ENCODE measurements at regions not wholly inside any gene's neighbourhood (a gene's known extent, or its start where the extent isn't known, plus 50 kb on each side); places are given as distances from the start of the nearest gene placed in this dataset.

GRCh38 chr15:60121845-60122244, 117.7 kb downstream of the FOXB1 start:
- H3K27ac ChIP-seq (ENCODE audit: low read depth): no peak overlapping the region
- H3K4me2 ChIP-seq: peak overlapping the region; percentile 19; the same call in 1 of the 2 replicates
- Mint-ChIP-seq H3K9me3 (no peaks in the 10 kb centered on the region), H3K27me3 (ENCODE audit: insufficient read depth, low read depth, poor library complexity) (peaks cover 15% of the 10 kb centered on the region), H3K4me3 (no peak overlapping the region), H3K4me1 (peaks cover 53% of the 10 kb centered on the region), H3K36me3 (ENCODE audit: low read depth) (no peaks in the 10 kb centered on the region), H3K27ac (no peak overlapping the region)
- H3F3A ChIP-seq (replicated peaks; ENCODE audit: low read depth): peaks cover 19% of the 10 kb centered on the region; the same call in 1 of the 2 replicates
- TF ChIP-seq, protein P1, sequence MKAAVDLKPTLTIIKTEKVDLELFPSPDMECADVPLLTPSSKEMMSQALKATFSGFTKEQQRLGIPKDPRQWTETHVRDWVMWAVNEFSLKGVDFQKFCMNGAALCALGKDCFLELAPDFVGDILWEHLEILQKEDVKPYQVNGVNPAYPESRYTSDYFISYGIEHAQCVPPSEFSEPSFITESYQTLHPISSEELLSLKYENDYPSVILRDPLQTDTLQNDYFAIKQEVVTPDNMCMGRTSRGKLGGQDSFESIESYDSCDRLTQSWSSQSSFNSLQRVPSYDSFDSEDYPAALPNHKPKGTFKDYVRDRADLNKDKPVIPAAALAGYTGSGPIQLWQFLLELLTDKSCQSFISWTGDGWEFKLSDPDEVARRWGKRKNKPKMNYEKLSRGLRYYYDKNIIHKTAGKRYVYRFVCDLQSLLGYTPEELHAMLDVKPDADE (IDR thresholded peaks at IDR 0.05): no peak
- no peak for TF ChIP-seq ZNF331 (CRISPR knock-in tag; IDR thresholded peaks at IDR 0.05; ENCODE audit: low read depth)
- TF ChIP-seq EZH2phosphoT487 (IDR thresholded peaks at IDR 0.05; ENCODE audit: unreplicated experiment): no peak
- TF ChIP-seq POLR2AphosphoS5 (IDR thresholded peaks at IDR 0.05; ENCODE audit: low read depth): no peak
- TF ChIP-seq STAT1 (IDR thresholded peaks at IDR 0.05; ENCODE audit: unreplicated experiment): no peak
- no peak for TF ChIP-seq CREB1 (CRISPR knock-in tag; IDR thresholded peaks at IDR 0.05; ENCODE audit: low read depth)
- no peak for TF ChIP-seq JUNB (IDR thresholded peaks at IDR 0.05; ENCODE audit: unreplicated experiment)
- no peak for TF ChIP-seq REST (IDR thresholded peaks at IDR 0.05; ENCODE audit: unreplicated experiment)
- TF ChIP-seq ZNF462 (CRISPR knock-in tag; IDR thresholded peaks at IDR 0.05): no peak
- TF ChIP-seq CTCF (conservative IDR thresholded peaks at IDR 0.05; ENCODE audit: low read depth in 2 of 2): no peak
- TF ChIP-seq NANOG (IDR thresholded peaks at IDR 0.05; ENCODE audit: borderline replicate concordance): no peak
- no peak for TF ChIP-seq ZNF114 (CRISPR knock-in tag; IDR thresholded peaks at IDR 0.05)
- TF ChIP-seq EZH2 (IDR thresholded peaks at IDR 0.05; ENCODE audit: low read depth, unreplicated experiment): no peak
- H3K4me3 ChIP-seq: no peak overlapping the region
- DNase-seq (ENCODE audit: low spot score) (no peak), ATAC-seq (no peak)
- no peak overlapping the region for H2AFZ ChIP-seq
- H3K4me1 ChIP-seq (ENCODE audit: insufficient read depth): peaks cover 51% of the 10 kb centered on the region
- no peaks in the 10 kb centered on the region for H3K36me3 ChIP-seq (ENCODE audit: insufficient read depth)
- peaks cover 35% of the 10 kb centered on the region; the same call in 1 of the 2 replicates for H3K27me3 ChIP-seq (ENCODE audit: insufficient read depth)
- no peaks in the 10 kb centered on the region for H3K9me2 ChIP-seq (ENCODE audit: insufficient read depth)
- no peaks in the 10 kb centered on the region for H3K79me2 ChIP-seq (replicated peaks; ENCODE audit: insufficient read depth)
- no peaks in the 10 kb centered on the region for H4K20me1 ChIP-seq (replicated peaks; ENCODE audit: insufficient read depth)
